ENCODE measurements at regions not wholly inside any gene's neighbourhood (a gene's known extent, or its start where the extent isn't known, plus 50 kb on each side); places are given as distances from the start of the nearest gene placed in this dataset.

GRCh38 chr3:76551739-76552138 lies 488.2 kb upstream of the ROBO2 start:
- TF ChIP-seq, protein P1, sequence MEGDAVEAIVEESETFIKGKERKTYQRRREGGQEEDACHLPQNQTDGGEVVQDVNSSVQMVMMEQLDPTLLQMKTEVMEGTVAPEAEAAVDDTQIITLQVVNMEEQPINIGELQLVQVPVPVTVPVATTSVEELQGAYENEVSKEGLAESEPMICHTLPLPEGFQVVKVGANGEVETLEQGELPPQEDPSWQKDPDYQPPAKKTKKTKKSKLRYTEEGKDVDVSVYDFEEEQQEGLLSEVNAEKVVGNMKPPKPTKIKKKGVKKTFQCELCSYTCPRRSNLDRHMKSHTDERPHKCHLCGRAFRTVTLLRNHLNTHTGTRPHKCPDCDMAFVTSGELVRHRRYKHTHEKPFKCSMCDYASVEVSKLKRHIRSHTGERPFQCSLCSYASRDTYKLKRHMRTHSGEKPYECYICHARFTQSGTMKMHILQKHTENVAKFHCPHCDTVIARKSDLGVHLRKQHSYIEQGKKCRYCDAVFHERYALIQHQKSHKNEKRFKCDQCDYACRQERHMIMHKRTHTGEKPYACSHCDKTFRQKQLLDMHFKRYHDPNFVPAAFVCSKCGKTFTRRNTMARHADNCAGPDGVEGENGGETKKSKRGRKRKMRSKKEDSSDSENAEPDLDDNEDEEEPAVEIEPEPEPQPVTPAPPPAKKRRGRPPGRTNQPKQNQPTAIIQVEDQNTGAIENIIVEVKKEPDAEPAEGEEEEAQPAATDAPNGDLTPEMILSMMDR (IDR thresholded peaks at IDR 0.05; ENCODE audit: low read depth, low read length) = no peak
- H3K4me3 ChIP-seq = no peak overlapping the region
- no peaks in the 10 kb centered on the region for H3K27me3 ChIP-seq
- H3K4me1 ChIP-seq (ENCODE audit: low read depth) = no peaks in the 10 kb centered on the region
- no peak overlapping the region for H3K27ac ChIP-seq
- H3K36me3 ChIP-seq = no peaks in the 10 kb centered on the region
- no peak for DNase-seq (ENCODE audit: low read depth in 1 of 2, low spot score in 1 of 2)
- no peaks in the 10 kb centered on the region for H3K9me3 ChIP-seq (ENCODE audit: low read depth)

- Histone ChIP-seq H3K27ac (no peak overlapping the region), H3K4me1 (ENCODE audit: low read depth) (no peaks in the 10 kb centered on the region), H3K4me3 (no peak overlapping the region), H3K36me3 (no peaks in the 10 kb centered on the region), H3K27me3 (no peaks in the 10 kb centered on the region), H3K9me3 (ENCODE audit: low read depth) (no peaks in the 10 kb centered on the region)
- TF ChIP-seq, protein P1 (IDR thresholded peaks at IDR 0.05; ENCODE audit: low read depth, low read length) = no peak
- DNase-seq (ENCODE audit: low read depth in 1 of 2, low spot score in 1 of 2) = no peak
Observed at GRCh38 chr3:76552653-76553052, 487.2 kb upstream of the ROBO2 start.

DNA sequence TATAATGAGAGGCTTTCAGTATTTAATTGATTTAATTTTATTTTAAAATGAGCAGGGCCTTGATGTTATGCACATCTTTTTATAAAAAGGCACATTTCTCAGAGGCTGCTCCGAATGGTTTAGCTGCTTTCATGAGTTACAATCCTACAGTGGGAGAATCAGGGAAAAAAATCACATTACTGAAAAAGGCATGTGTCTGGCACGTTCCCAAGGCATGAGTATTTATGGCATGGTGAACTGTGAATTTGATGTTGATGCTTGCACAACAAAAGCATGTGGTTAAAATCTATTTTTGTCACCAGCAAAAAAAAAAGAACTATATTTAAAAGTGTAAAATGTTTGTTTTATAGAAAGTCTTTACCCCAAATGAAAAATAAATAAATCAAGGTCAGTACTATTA lies 485.2 kb upstream of the ROBO2 start:
- no peak for DNase-seq (ENCODE audit: low read depth in 1 of 2, low spot score in 1 of 2)

DNA sequence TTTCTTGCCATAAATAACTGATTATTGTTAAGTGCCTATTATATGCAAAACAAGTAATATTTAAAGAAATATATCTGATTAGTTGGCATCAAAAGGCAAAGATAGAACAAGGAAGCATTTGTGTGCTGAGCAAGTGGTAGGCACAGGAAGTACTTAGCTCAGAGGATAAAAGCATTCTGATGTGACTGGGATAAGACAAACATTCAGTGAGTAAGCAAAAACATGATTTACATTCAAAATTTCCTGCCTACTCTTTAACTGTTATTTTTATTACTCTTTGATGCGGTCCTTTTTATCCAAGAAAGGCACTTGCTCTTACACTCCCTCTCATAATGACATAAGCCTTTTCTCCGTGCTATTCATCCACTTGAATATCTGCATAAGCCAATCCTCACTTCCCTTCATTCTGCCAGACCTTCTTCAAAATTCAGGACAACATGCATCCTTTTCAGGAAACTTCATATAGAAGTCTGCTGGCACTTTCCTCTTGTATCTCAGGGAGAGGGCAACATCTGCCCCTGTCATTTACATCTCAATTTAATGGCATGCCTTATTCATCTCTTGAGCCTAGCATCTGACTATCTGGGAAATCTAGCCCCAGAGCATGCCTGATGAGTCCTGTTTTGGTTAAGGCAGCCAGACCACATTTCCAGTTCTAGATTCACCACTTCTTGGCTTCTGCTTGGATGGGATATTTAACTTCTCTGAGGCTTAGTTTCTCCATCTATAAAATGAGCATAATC lies 478.2 kb upstream of the ROBO2 start:
- no peak for DNase-seq (ENCODE audit: low read depth in 1 of 2, low spot score in 1 of 2)
- TF ChIP-seq, protein P1 (IDR thresholded peaks at IDR 0.05; ENCODE audit: low read depth, low read length) = no peak
- no peaks in the 10 kb centered on the region for H3K27me3 ChIP-seq
- no peaks in the 10 kb centered on the region for H3K9me3 ChIP-seq (ENCODE audit: low read depth)
- H3K27ac ChIP-seq = no peak overlapping the region
- H3K4me1 ChIP-seq (ENCODE audit: low read depth) = no peaks in the 10 kb centered on the region
- H3K36me3 ChIP-seq = no peaks in the 10 kb centered on the region
- no peak overlapping the region for H3K4me3 ChIP-seq

More for the DNA sequence above, 485.2 kb upstream of the ROBO2 start:
- Histone ChIP-seq H3K4me3 (no peak overlapping the region), H3K4me1 (ENCODE audit: low read depth) (no peaks in the 10 kb centered on the region), H3K36me3 (no peaks in the 10 kb centered on the region), H3K27me3 (no peaks in the 10 kb centered on the region), H3K9me3 (ENCODE audit: low read depth) (no peaks in the 10 kb centered on the region), H3K27ac (no peak overlapping the region)
- TF ChIP-seq, protein P1 (IDR thresholded peaks at IDR 0.05; ENCODE audit: low read depth, low read length) = no peak

GRCh38 chr3:76565496-76566210 lies 474.2 kb upstream of the ROBO2 start:
- DNase-seq (ENCODE audit: low read depth in 1 of 2, low spot score in 1 of 2) = peak in 1 of 2 donors; percentile 1
- TF ChIP-seq, protein P1 (IDR thresholded peaks at IDR 0.05; ENCODE audit: low read depth, low read length) = no peak
- Histone ChIP-seq H3K9me3 (ENCODE audit: low read depth) (no peaks in the 10 kb centered on the region), H3K27me3 (no peaks in the 10 kb centered on the region), H3K36me3 (no peaks in the 10 kb centered on the region), H3K4me3 (no peak overlapping the region), H3K4me1 (ENCODE audit: low read depth) (no peaks in the 10 kb centered on the region), H3K27ac (no peak overlapping the region)

Data from cardiac muscle cell (in vitro differentiated cells and primary cell).